H1 (cell line): ENCODE measurements at regions not wholly inside any gene's neighbourhood (a gene's known extent, or its start where the extent isn't known, plus 50 kb on each side); places are given as distances from the start of the nearest gene placed in this dataset.

Experiments used
- CTCF ChIA-PET: fragments of 300-600 bp; sonication (Branson Sonifier 250); formaldehyde crosslinking; loops from one replicate; lab custom pipeline; 2021; ENCODE audit not compliant: partially characterized antibody; lab: Charles Lee
- POLR2A ChIA-PET: fragments of 300-600 bp; sonication (Branson Sonifier 250); formaldehyde crosslinking; loops from one replicate; lab custom pipeline; 2021; ENCODE audit warnings: inconsistent platforms; ENCODE audit not compliant: partially characterized antibody; lab: Charles Lee
- DNase-seq, 2 experiments: peaks; one replicate each; pipeline versions ENCODE4 v3.0.0 to v3.0.0-alpha.2; 2010 to 2022; ENCODE audit warnings: low spot score in 2 of 2, low read depth in 1 of 2, mixed read lengths in 1 of 2
- FAIRE-seq: peaks from 2 replicates; lab custom pipeline; 2011; peaks lifted over from hg19 to GRCh38; lab: Jason Lieb, UNC
- H2AFZ ChIP-seq: 2 replicates; pipeline ENCODE4 v1.8.1; 2012; ENCODE audit warnings: low read length, inconsistent platforms
- H2AK5ac ChIP-seq: 2 replicates; pipeline ENCODE4 v1.6.1; 2013; ENCODE audit warnings: low read depth, low read length
- H2BK120ac ChIP-seq: replicated peaks from 2 replicates; pipeline ENCODE3; 2013; ENCODE audit warnings: low read depth, low read length, inconsistent platforms
- H2BK12ac ChIP-seq: 2 replicates; pipeline ENCODE4 v1.6.1; 2013; ENCODE audit warnings: low read depth, low read length
- H2BK15ac ChIP-seq: 2 replicates; pipeline ENCODE4 v1.6.1; 2013; ENCODE audit warnings: low read length
- H2BK20ac ChIP-seq: 2 replicates; pipeline ENCODE4 v1.6.1; 2013; ENCODE audit warnings: low read length
- H2BK5ac ChIP-seq: 2 replicates; pipeline ENCODE4 v1.6.1; 2013; ENCODE audit warnings: low read depth, low read length
- H3K14ac ChIP-seq: 2 replicates; pipeline ENCODE4 v1.6.1; 2013; ENCODE audit warnings: inconsistent platforms; ENCODE audit not compliant: insufficient read length
- H3K18ac ChIP-seq: 2 replicates; pipeline ENCODE4 v1.6.1; 2013; ENCODE audit warnings: low read length; ENCODE audit errors: extremely low read depth
- H3K23ac ChIP-seq: 2 replicates; pipeline ENCODE4 v1.6.1; 2013; ENCODE audit warnings: inconsistent platforms; ENCODE audit not compliant: insufficient read length
- H3K23me2 ChIP-seq: 2 replicates; pipeline ENCODE4 v1.6.1; 2013; ENCODE audit warnings: low read depth, low read length
- H3K27ac ChIP-seq: 2 replicates; pipeline ENCODE4 v1.6.1; 2011; ENCODE audit warnings: low read depth, low read length, inconsistent platforms
- H3K27me3 ChIP-seq, 4 experiments: replicated peaks in 1 of 4; 1 replicate in 1 of 4; 2 replicates in 3 of 4; pipeline versions ENCODE4 v1.6.1 to v1.8.1; 2011 to 2013; ENCODE audit warnings: low read length in 3 of 4, mild to moderate bottlenecking in 3 of 4, inconsistent platforms in 2 of 4, mixed read lengths in 2 of 4, moderate library complexity in 1 of 4; ENCODE audit not compliant: control insufficient read depth in 3 of 4, insufficient read depth in 3 of 4; ENCODE audit errors: extremely low read depth in 1 of 4
- H3K36me3 ChIP-seq, 4 experiments: 2 replicates each; pipeline versions ENCODE4 v1.6.1 to v1.8.1; 2011 to 2013; ENCODE audit warnings: mild to moderate bottlenecking in 4 of 4, low read length in 3 of 4, moderate library complexity in 2 of 4, control low read depth in 1 of 4, inconsistent platforms in 1 of 4; ENCODE audit not compliant: insufficient read depth in 4 of 4, control insufficient read depth in 2 of 4
- H3K4ac ChIP-seq: replicated peaks from 2 replicates; pipeline ENCODE3; 2013; ENCODE audit warnings: low read length, low read depth, mixed read lengths, inconsistent platforms; ENCODE audit not compliant: insufficient read length
- H3K4me1 ChIP-seq, 4 experiments: replicated peaks in 1 of 4; 1 replicate in 1 of 4; 2 replicates in 3 of 4; pipeline versions ENCODE4 v1.6.1 to v1.8.1; 2011 to 2013; ENCODE audit warnings: low read length in 3 of 4, inconsistent platforms in 2 of 4, mixed read lengths in 1 of 4; ENCODE audit not compliant: insufficient read depth in 4 of 4, control insufficient read depth in 3 of 4
- H3K4me2 ChIP-seq, 2 experiments: 2 replicates each; pipeline versions ENCODE4 v1.6.1 to v1.8.1; 2011 to 2013; ENCODE audit warnings: low read depth in 2 of 2, low read length in 2 of 2, control low read depth in 1 of 2, inconsistent platforms in 1 of 2, mild to moderate bottlenecking in 1 of 2; ENCODE audit not compliant: insufficient read depth in 1 of 2
- H3K4me3 ChIP-seq, 4 experiments: fragments of 200-600, 300-600 bp in 1 of 4; sonication (generic), shearing (Covaris generic), sonication (Bioruptor Twin) in 1 of 4; 2 replicates each; pipeline versions ENCODE4 v1.5.1 to v1.8.1; 2011 to 2016; ENCODE audit warnings: low read length in 4 of 4, low read depth in 3 of 4, control low read depth in 2 of 4, inconsistent platforms in 2 of 4, mild to moderate bottlenecking in 2 of 4, mixed read lengths in 1 of 4, moderate library complexity in 1 of 4; ENCODE audit not compliant: insufficient read depth in 2 of 4; ENCODE audit errors: extremely low read depth in 1 of 4
- H3K56ac ChIP-seq: replicated peaks from 2 replicates; pipeline ENCODE3; 2013; ENCODE audit warnings: low read depth, mild to moderate bottlenecking, mixed read lengths, low read length, inconsistent platforms; ENCODE audit not compliant: insufficient read length
- H3K79me1 ChIP-seq: 2 replicates; pipeline ENCODE4 v1.6.1; 2013; ENCODE audit warnings: low read depth, low read length, control low read depth
- H3K79me2 ChIP-seq, 2 experiments: 2 replicates each; pipeline versions ENCODE4 v1.6.1 to v1.8.1; 2012 to 2013; ENCODE audit warnings: low read length in 2 of 2, mild to moderate bottlenecking in 2 of 2, inconsistent platforms in 1 of 2; ENCODE audit not compliant: insufficient read depth in 2 of 2, control insufficient read depth in 1 of 2
- H3K9ac ChIP-seq, 4 experiments: replicated peaks in 1 of 4; 1 replicate in 1 of 4; 2 replicates in 3 of 4; pipeline versions ENCODE4 v1.6.1 to v1.8.1; 2011 to 2013; ENCODE audit warnings: low read depth in 3 of 4, low read length in 3 of 4, control low read depth in 2 of 4, mild to moderate bottlenecking in 2 of 4, moderate library complexity in 2 of 4, inconsistent platforms in 1 of 4; ENCODE audit errors: extremely low read depth in 1 of 4
- H3K9me3 ChIP-seq, 2 experiments: 2 replicates each; pipeline versions ENCODE4 v1.6.1 to v1.8.1; 2012 to 2013; ENCODE audit warnings: mild to moderate bottlenecking in 2 of 2, moderate library complexity in 2 of 2, control low read depth in 1 of 2, inconsistent platforms in 1 of 2, low read depth in 1 of 2, low read length in 1 of 2, mixed read lengths in 1 of 2; ENCODE audit not compliant: insufficient read depth in 2 of 2
- H4K20me1 ChIP-seq, 2 experiments: replicated peaks in 1 of 2; 2 replicates each; pipeline versions ENCODE3 to v1.8.1; 2011 to 2013; ENCODE audit warnings: inconsistent platforms in 2 of 2, low read length in 2 of 2, mild to moderate bottlenecking in 1 of 2; ENCODE audit not compliant: insufficient read depth in 2 of 2, control insufficient read depth in 1 of 2
- H4K5ac ChIP-seq: 2 replicates; pipeline ENCODE4 v1.6.1; 2013; ENCODE audit warnings: low read length, low read depth, mixed read lengths, inconsistent platforms; ENCODE audit not compliant: insufficient read length
- H4K8ac ChIP-seq: 2 replicates; pipeline ENCODE4 v1.8.0; 2013; ENCODE audit warnings: mild to moderate bottlenecking, moderate library complexity, low read length, inconsistent platforms; ENCODE audit not compliant: insufficient read depth; ENCODE audit errors: extremely low read depth
- H4K91ac ChIP-seq: replicated peaks from 2 replicates; pipeline ENCODE3; 2013; ENCODE audit warnings: low read length, mixed read lengths, inconsistent platforms; ENCODE audit not compliant: insufficient read length
- CBX5 ChIP-seq: fragments of 300-800, 300-1000 bp; sonication (generic); IDR thresholded peaks from 2 replicates; pipeline ENCODE4 v1.7.1; 2016; ENCODE audit warnings: antibody characterized with exemption, low read length, low read depth
- CBX8 ChIP-seq: fragments of 300-800, 300-1000 bp; sonication (generic); IDR thresholded peaks from 2 replicates; pipeline ENCODE4 v1.7.1; 2016; ENCODE audit warnings: low read depth, low read length, borderline replicate concordance
- CHD2 ChIP-seq: IDR thresholded peaks from 2 replicates; pipeline ENCODE4 v1.6.1; 2012; ENCODE audit warnings: low read length, improper control_type of control experiment
- GABPA ChIP-seq: IDR thresholded peaks from 2 replicates; pipeline ENCODE4 v1.6.1; 2011; ENCODE audit warnings: mild to moderate bottlenecking, low read length, moderate library complexity, borderline replicate concordance; ENCODE audit not compliant: insufficient read depth
- KDM4A ChIP-seq: IDR thresholded peaks from one replicate; pipeline ENCODE4 v1.7.1; 2012; ENCODE audit warnings: low read depth, mild to moderate bottlenecking, moderate library complexity, low read length, inconsistent platforms; ENCODE audit not compliant: severe bottlenecking
- MAFK ChIP-seq: IDR thresholded peaks from 2 replicates; pipeline ENCODE4 v1.6.1; 2012; ENCODE audit warnings: low read depth, mild to moderate bottlenecking, improper control_type of control experiment, low read length
- RAD21 ChIP-seq, 2 experiments: IDR thresholded peaks in 1 of 2; conservative IDR thresholded peaks in 1 of 2; 2 replicates each; pipeline ENCODE4 v1.6.1; 2011; ENCODE audit warnings: low read depth in 2 of 2, low read length in 2 of 2, improper control_type of control experiment in 1 of 2, inconsistent platforms in 1 of 2, mild to moderate bottlenecking in 1 of 2, moderate library complexity in 1 of 2
- RXRA ChIP-seq: IDR thresholded peaks from 2 replicates; pipeline ENCODE4 v1.6.1; 2011; ENCODE audit warnings: low read depth, mild to moderate bottlenecking, low read length, moderate library complexity; ENCODE audit not compliant: insufficient read depth
- SIX5 ChIP-seq: IDR thresholded peaks from 2 replicates; pipeline ENCODE4 v1.6.1; 2011; ENCODE audit warnings: mild to moderate bottlenecking, low read depth, low read length
- SP1 ChIP-seq: IDR thresholded peaks from 2 replicates; pipeline ENCODE4 v1.6.1; 2011; ENCODE audit warnings: low read depth, low read length
- SRF ChIP-seq: IDR thresholded peaks from 2 replicates; pipeline ENCODE4 v1.6.1; 2011; ENCODE audit warnings: mild to moderate bottlenecking, low read depth, low read length, moderate library complexity
- WGBS, 2 experiments: shearing (Covaris generic) in 1 of 2; methylation state at CpG; one replicate each; pipeline versions ENCODE4 v1.1.6 to v1.1.7; 2013 to 2015; ENCODE audit warnings: low lambda C conversion rate in 2 of 2, mixed read lengths in 2 of 2, inconsistent platforms in 1 of 2, low coverage in 1 of 2, missing lambda C conversion rate in 1 of 2; ENCODE audit not compliant: insufficient replicate concordance in 2 of 2, insufficient coverage in 1 of 2, insufficient read length in 1 of 2; ENCODE audit errors: extremely low coverage in 1 of 2, missing lambda C conversion rate in 1 of 2; 5-methylcytosine and 5-hydroxymethylcytosine counted together
- TF ChIP-seq, protein P1 (sequence below): IDR thresholded peaks from 2 replicates; pipeline ENCODE4 v1.6.1; 2011; ENCODE audit warnings: low read length, improper control_type of control experiment

GRCh38 chr1:34369701-34370455 lies 193.2 kb downstream of the C1orf94 start:
- Histone ChIP-seq H3K4me2 (no peak overlapping the region), H3K9me3 (peaks cover 0 to 4% of the 10 kb centered on the region in 2 experiments; a peak in 1 of 4 replicates), H3K79me2 (no peaks in the 10 kb centered on the region), H4K5ac (no peak overlapping the region), H3K27ac (no peak overlapping the region), H3K14ac (no peak overlapping the region), H2BK15ac (no peak overlapping the region), H4K8ac (no peak overlapping the region), H3K4ac (no peak overlapping the region), H3K36me3 (no peaks in the 10 kb centered on the region), H3K79me1 (no peaks in the 10 kb centered on the region), H2AK5ac (no peak overlapping the region), H3K56ac (no peak overlapping the region), H3K4me1 (no peaks in the 10 kb centered on the region), H3K27me3 (no peaks in the 10 kb centered on the region; a peak in 3 of 7 replicates), H3K23ac (no peak overlapping the region), H2BK120ac (no peak overlapping the region), H4K20me1 (no peaks in the 10 kb centered on the region), H2BK5ac (no peak overlapping the region), H3K23me2 (no peaks in the 10 kb centered on the region), H2AFZ (no peak overlapping the region), H4K91ac (no peak overlapping the region), H3K18ac (no peak overlapping the region), H3K9ac (no peak overlapping the region), H2BK12ac (no peak overlapping the region), H3K4me3 (no peak overlapping the region), H2BK20ac (no peak overlapping the region)
- 91% methylated on average over 10 of the region's 10 CpGs; no CpG with 5 or more reads in 1 of the 2 experiments for WGBS, 2 experiments
- POLR2A ChIA-PET = interaction anchor here (1.7 kb wide), 1 partner anchor 10 kb away, joined by 3 read pairs; no protein-coding TSS in a partner anchor
- CTCF ChIA-PET = interaction anchor here (0.6 to 1.5 kb wide), 5 partner anchors 10 to 475 kb away, joined by 3 read pairs; no protein-coding TSS in a partner anchor
- FAIRE-seq = no peak
- peak in 1 of 2 experiments; percentile 29 for DNase-seq
- no peak for TF ChIP-seq RXRA
- no peak for TF ChIP-seq CBX8
- TF ChIP-seq SIX5 = no peak
- TF ChIP-seq CBX5 = no peak
- TF ChIP-seq MAFK = no peak
- TF ChIP-seq RAD21 (IDR thresholded peaks at IDR 0.05 in 1 of 2, conservative IDR thresholded peaks at IDR 0.05 in 1 of 2; ENCODE audit: low read depth in 2 of 2, low read length in 2 of 2) = no peak
- TF ChIP-seq GABPA = no peak
- TF ChIP-seq SP1 = no peak
- no peak for TF ChIP-seq SRF
- TF ChIP-seq, protein P1, sequence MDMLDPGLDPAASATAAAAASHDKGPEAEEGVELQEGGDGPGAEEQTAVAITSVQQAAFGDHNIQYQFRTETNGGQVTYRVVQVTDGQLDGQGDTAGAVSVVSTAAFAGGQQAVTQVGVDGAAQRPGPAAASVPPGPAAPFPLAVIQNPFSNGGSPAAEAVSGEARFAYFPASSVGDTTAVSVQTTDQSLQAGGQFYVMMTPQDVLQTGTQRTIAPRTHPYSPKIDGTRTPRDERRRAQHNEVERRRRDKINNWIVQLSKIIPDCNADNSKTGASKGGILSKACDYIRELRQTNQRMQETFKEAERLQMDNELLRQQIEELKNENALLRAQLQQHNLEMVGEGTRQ = no peak
- TF ChIP-seq CHD2 = no peak
- TF ChIP-seq KDM4A = no peak
